ENCODE measurements at regions not wholly inside any gene's neighbourhood (a gene's known extent, or its start where the extent isn't known, plus 50 kb on each side); places are given as distances from the start of the nearest gene placed in this dataset.

DNA sequence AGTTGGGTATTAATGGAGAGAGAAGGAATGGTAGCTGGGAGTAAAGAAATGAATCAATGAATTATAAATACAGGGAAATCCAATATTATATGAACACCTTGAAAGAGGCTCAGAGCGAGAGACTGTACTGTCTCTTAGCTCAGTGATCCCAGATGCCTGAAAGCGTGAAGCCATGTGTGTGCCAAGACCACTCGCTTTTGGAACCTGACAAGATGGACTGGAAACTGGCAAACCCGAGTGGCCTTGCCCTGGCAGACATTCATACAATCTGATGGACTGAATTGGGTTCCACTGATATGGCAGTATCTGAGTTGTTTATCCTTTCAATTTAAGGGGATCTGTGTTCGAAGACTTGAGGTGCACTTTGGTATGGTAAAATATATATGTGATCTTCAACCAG, 170.3 kb downstream of the ERCC6L2 start:
- Histone ChIP-seq H3K4me2 (no peak overlapping the region), H2AFZ (no peak overlapping the region), H3K4me1 (ENCODE audit: insufficient read depth) (peaks cover 19% of the 10 kb centered on the region), H4K20me1 (replicated peaks; ENCODE audit: insufficient read depth) (no peaks in the 10 kb centered on the region), H3K27ac (ENCODE audit: low read depth) (no peak overlapping the region), H3K9me2 (ENCODE audit: insufficient read depth) (no peaks in the 10 kb centered on the region), H3K27me3 (ENCODE audit: insufficient read depth) (peaks cover 17% of the 10 kb centered on the region; the same call in 1 of the 2 replicates), H3F3A (replicated peaks; ENCODE audit: low read depth) (no peaks in the 10 kb centered on the region), H3K4me3 (no peak overlapping the region), H3K36me3 (ENCODE audit: insufficient read depth) (no peaks in the 10 kb centered on the region), H3K79me2 (replicated peaks; ENCODE audit: insufficient read depth) (no peaks in the 10 kb centered on the region)
- Mint-ChIP-seq H3K36me3 (ENCODE audit: low read depth) (no peaks in the 10 kb centered on the region), H3K9me3 (0 out of 3 replicates have a peak, but pooled peaks cover 4% of the 10 kb centered on the region), H3K4me1 (peaks cover 38% of the 10 kb centered on the region), H3K27me3 (ENCODE audit: insufficient read depth, low read depth, poor library complexity) (peaks cover 16% of the 10 kb centered on the region), H3K4me3 (no peak overlapping the region), H3K27ac (no peak overlapping the region)
- ATAC-seq (no peak), DNase-seq (ENCODE audit: low spot score) (no peak)
- TF ChIP-seq JUNB (IDR thresholded peaks at IDR 0.05; ENCODE audit: unreplicated experiment), result no peak
- no peak for TF ChIP-seq CREB1 (CRISPR knock-in tag; IDR thresholded peaks at IDR 0.05; ENCODE audit: low read depth)
- TF ChIP-seq, protein P1, sequence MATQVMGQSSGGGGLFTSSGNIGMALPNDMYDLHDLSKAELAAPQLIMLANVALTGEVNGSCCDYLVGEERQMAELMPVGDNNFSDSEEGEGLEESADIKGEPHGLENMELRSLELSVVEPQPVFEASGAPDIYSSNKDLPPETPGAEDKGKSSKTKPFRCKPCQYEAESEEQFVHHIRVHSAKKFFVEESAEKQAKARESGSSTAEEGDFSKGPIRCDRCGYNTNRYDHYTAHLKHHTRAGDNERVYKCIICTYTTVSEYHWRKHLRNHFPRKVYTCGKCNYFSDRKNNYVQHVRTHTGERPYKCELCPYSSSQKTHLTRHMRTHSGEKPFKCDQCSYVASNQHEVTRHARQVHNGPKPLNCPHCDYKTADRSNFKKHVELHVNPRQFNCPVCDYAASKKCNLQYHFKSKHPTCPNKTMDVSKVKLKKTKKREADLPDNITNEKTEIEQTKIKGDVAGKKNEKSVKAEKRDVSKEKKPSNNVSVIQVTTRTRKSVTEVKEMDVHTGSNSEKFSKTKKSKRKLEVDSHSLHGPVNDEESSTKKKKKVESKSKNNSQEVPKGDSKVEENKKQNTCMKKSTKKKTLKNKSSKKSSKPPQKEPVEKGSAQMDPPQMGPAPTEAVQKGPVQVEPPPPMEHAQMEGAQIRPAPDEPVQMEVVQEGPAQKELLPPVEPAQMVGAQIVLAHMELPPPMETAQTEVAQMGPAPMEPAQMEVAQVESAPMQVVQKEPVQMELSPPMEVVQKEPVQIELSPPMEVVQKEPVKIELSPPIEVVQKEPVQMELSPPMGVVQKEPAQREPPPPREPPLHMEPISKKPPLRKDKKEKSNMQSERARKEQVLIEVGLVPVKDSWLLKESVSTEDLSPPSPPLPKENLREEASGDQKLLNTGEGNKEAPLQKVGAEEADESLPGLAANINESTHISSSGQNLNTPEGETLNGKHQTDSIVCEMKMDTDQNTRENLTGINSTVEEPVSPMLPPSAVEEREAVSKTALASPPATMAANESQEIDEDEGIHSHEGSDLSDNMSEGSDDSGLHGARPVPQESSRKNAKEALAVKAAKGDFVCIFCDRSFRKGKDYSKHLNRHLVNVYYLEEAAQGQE (IDR thresholded peaks at IDR 0.05; ENCODE audit: unreplicated experiment), result no peak
- no peak for TF ChIP-seq STAT1 (IDR thresholded peaks at IDR 0.05; ENCODE audit: unreplicated experiment)
- TF ChIP-seq POLR2AphosphoS5 (IDR thresholded peaks at IDR 0.05; ENCODE audit: low read depth), result no peak
- TF ChIP-seq ZNF114 (CRISPR knock-in tag; IDR thresholded peaks at IDR 0.05), result no peak
- TF ChIP-seq, protein P2, sequence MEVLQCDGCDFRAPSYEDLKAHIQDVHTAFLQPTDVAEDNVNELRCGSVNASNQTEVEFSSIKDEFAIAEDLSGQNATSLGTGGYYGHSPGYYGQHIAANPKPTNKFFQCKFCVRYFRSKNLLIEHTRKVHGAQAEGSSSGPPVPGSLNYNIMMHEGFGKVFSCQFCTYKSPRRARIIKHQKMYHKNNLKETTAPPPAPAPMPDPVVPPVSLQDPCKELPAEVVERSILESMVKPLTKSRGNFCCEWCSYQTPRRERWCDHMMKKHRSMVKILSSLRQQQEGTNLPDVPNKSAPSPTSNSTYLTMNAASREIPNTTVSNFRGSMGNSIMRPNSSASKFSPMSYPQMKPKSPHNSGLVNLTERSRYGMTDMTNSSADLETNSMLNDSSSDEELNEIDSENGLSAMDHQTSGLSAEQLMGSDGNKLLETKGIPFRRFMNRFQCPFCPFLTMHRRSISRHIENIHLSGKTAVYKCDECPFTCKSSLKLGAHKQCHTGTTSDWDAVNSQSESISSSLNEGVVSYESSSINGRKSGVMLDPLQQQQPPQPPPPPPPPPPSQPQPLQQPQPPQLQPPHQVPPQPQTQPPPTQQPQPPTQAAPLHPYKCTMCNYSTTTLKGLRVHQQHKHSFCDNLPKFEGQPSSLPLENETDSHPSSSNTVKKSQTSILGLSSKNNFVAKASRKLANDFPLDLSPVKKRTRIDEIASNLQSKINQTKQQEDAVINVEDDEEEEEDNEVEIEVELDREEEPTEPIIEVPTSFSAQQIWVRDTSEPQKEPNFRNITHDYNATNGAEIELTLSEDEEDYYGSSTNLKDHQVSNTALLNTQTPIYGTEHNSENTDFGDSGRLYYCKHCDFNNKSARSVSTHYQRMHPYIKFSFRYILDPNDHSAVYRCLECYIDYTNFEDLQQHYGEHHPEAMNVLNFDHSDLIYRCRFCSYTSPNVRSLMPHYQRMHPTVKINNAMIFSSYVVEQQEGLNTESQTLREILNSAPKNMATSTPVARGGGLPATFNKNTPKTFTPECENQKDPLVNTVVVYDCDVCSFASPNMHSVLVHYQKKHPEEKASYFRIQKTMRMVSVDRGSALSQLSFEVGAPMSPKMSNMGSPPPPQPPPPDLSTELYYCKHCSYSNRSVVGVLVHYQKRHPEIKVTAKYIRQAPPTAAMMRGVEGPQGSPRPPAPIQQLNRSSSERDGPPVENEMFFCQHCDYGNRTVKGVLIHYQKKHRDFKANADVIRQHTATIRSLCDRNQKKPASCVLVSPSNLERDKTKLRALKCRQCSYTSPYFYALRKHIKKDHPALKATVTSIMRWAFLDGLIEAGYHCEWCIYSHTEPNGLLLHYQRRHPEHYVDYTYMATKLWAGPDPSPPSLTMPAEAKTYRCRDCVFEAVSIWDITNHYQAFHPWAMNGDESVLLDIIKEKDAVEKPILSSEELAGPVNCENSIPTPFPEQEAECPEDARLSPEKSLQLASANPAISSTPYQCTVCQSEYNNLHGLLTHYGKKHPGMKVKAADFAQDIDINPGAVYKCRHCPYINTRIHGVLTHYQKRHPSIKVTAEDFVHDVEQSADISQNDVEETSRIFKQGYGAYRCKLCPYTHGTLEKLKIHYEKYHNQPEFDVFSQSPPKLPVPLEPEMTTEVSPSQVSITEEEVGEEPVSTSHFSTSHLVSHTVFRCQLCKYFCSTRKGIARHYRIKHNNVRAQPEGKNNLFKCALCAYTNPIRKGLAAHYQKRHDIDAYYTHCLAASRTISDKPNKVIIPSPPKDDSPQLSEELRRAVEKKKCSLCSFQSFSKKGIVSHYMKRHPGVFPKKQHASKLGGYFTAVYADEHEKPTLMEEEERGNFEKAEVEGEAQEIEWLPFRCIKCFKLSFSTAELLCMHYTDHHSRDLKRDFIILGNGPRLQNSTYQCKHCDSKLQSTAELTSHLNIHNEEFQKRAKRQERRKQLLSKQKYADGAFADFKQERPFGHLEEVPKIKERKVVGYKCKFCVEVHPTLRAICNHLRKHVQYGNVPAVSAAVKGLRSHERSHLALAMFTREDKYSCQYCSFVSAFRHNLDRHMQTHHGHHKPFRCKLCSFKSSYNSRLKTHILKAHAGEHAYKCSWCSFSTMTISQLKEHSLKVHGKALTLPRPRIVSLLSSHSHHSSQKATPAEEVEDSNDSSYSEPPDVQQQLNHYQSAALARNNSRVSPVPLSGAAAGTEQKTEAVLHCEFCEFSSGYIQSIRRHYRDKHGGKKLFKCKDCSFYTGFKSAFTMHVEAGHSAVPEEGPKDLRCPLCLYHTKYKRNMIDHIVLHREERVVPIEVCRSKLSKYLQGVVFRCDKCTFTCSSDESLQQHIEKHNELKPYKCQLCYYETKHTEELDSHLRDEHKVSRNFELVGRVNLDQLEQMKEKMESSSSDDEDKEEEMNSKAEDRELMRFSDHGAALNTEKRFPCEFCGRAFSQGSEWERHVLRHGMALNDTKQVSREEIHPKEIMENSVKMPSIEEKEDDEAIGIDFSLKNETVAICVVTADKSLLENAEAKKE (CRISPR knock-in tag; IDR thresholded peaks at IDR 0.05), result no peak
- TF ChIP-seq EZH2phosphoT487 (IDR thresholded peaks at IDR 0.05; ENCODE audit: unreplicated experiment), result no peak
- TF ChIP-seq NANOG (IDR thresholded peaks at IDR 0.05; ENCODE audit: borderline replicate concordance), result no peak
- TF ChIP-seq EZH2 (IDR thresholded peaks at IDR 0.05; ENCODE audit: low read depth, unreplicated experiment), result no peak
